Mesendoderm (in vitro differentiated cells): ENCODE measurements at regions not wholly inside any gene's neighbourhood (a gene's known extent, or its start where the extent isn't known, plus 50 kb on each side); places are given as distances from the start of the nearest gene placed in this dataset.

Source experiments
- DNase-seq: peaks from one replicate; pipeline ENCODE4 v3.0.0; 2013
- H2AK5ac ChIP-seq: 2 replicates; pipeline ENCODE4 v1.6.1; 2013; ENCODE audit warnings: low read length, inconsistent platforms
- H2BK120ac ChIP-seq: 2 replicates; pipeline ENCODE4 v1.6.1; 2013; ENCODE audit warnings: low read depth, mild to moderate bottlenecking, low read length, moderate library complexity, mixed read lengths
- H2BK15ac ChIP-seq: replicated peaks from 2 replicates; pipeline ENCODE4 v1.6.1; 2013; ENCODE audit warnings: low read depth, mild to moderate bottlenecking, moderate library complexity
- H2BK5ac ChIP-seq: 2 replicates; pipeline ENCODE4 v1.6.1; 2013; ENCODE audit warnings: low read length, inconsistent platforms
- H3K18ac ChIP-seq: 2 replicates; pipeline ENCODE4 v1.6.1; 2013; ENCODE audit warnings: mild to moderate bottlenecking, low read length, mixed read lengths
- H3K23ac ChIP-seq: one replicate; pipeline ENCODE4 v1.6.1; 2013; ENCODE audit warnings: low read length
- H3K27ac ChIP-seq: 2 replicates; pipeline ENCODE4 v1.5.1; 2013; ENCODE audit warnings: low read depth, mild to moderate bottlenecking, inconsistent platforms, low read length, moderate library complexity
- H3K27me3 ChIP-seq: 2 replicates; pipeline ENCODE4 v1.6.1; 2013; ENCODE audit warnings: low read length, control low read depth, mild to moderate bottlenecking, inconsistent platforms; ENCODE audit not compliant: insufficient read depth, poor library complexity
- H3K36me3 ChIP-seq: 2 replicates; pipeline ENCODE4 v1.6.1; 2013; ENCODE audit warnings: low read length, inconsistent platforms; ENCODE audit not compliant: control insufficient read depth, insufficient read depth
- H3K4ac ChIP-seq: one replicate; pipeline ENCODE4 v1.6.1; 2013; ENCODE audit warnings: low read depth, mild to moderate bottlenecking, low read length, moderate library complexity
- H3K4me1 ChIP-seq: 2 replicates; pipeline ENCODE4 v1.6.1; 2013; ENCODE audit warnings: low read depth, low read length, inconsistent platforms; ENCODE audit not compliant: control insufficient read depth
- H3K4me2 ChIP-seq: 2 replicates; pipeline ENCODE4 v1.6.1; 2013; ENCODE audit warnings: low read length
- H3K4me3 ChIP-seq: 2 replicates; pipeline ENCODE4 v1.5.1; 2013; ENCODE audit warnings: mild to moderate bottlenecking, low read length
- H3K56ac ChIP-seq: one replicate; pipeline ENCODE4 v1.6.1; 2013; ENCODE audit warnings: low read length
- H3K79me1 ChIP-seq: 2 replicates; pipeline ENCODE4 v1.6.1; 2013; ENCODE audit warnings: low read length, inconsistent platforms
- H3K79me2 ChIP-seq: 2 replicates; pipeline ENCODE4 v1.6.1; 2013; ENCODE audit warnings: mild to moderate bottlenecking, low read length; ENCODE audit not compliant: control insufficient read depth, insufficient read depth
- H3K9ac ChIP-seq: 2 replicates; pipeline ENCODE4 v1.6.1; 2013; ENCODE audit warnings: low read length, inconsistent platforms
- H4K5ac ChIP-seq: one replicate; pipeline ENCODE4 v1.6.1; 2013; ENCODE audit warnings: low read length
- H4K8ac ChIP-seq: one replicate; pipeline ENCODE4 v1.6.1; 2013; ENCODE audit warnings: low read depth, mild to moderate bottlenecking, control low read depth, low read length, moderate library complexity
- WGBS: extraction: QIAGEN DNeasy Blood & Tissue Kit; methylation state at CpG from one replicate; pipeline ENCODE4 v1.1.7; 2013; ENCODE audit warnings: low lambda C conversion rate, missing lambda C conversion rate; ENCODE audit not compliant: insufficient coverage; ENCODE audit errors: extremely low coverage; 5-methylcytosine and 5-hydroxymethylcytosine counted together

GRCh38 chr10:6871128-6871527 is 291.1 kb upstream of the PRKCQ start:
- no peaks in the 10 kb centered on the region for H3K36me3 ChIP-seq
- H3K9ac ChIP-seq = no peak overlapping the region
- no peak overlapping the region for H3K4ac ChIP-seq
- no peak overlapping the region for H2BK15ac ChIP-seq
- H2BK5ac ChIP-seq = no peak overlapping the region
- H3K4me2 ChIP-seq = no peak overlapping the region
- no peak overlapping the region for H3K56ac ChIP-seq
- H3K23ac ChIP-seq = no peak overlapping the region
- DNase-seq = no peak
- H3K79me1 ChIP-seq = no peaks in the 10 kb centered on the region
- no peak overlapping the region for H3K18ac ChIP-seq
- no peak overlapping the region for H4K8ac ChIP-seq
- no peaks in the 10 kb centered on the region for H3K79me2 ChIP-seq
- no peak overlapping the region for H2AK5ac ChIP-seq
- H3K27me3 ChIP-seq = no peaks in the 10 kb centered on the region
- no peak overlapping the region for H3K27ac ChIP-seq
- no peak overlapping the region for H4K5ac ChIP-seq
- no peak overlapping the region for H2BK120ac ChIP-seq
- no peaks in the 10 kb centered on the region for H3K4me1 ChIP-seq
- no CpG with 5 or more reads among the region's 10 CpGs for WGBS
- H3K4me3 ChIP-seq = no peak overlapping the region

- Histone ChIP-seq H3K4ac (no peak overlapping the region), H3K18ac (no peak overlapping the region), H4K5ac (no peak overlapping the region), H3K56ac (no peak overlapping the region), H3K27me3 (no peaks in the 10 kb centered on the region), H3K79me1 (no peaks in the 10 kb centered on the region), H3K27ac (no peak overlapping the region), H3K23ac (no peak overlapping the region), H4K8ac (no peak overlapping the region), H3K4me2 (no peak overlapping the region), H3K36me3 (no peaks in the 10 kb centered on the region), H3K4me3 (no peak overlapping the region), H3K4me1 (no peaks in the 10 kb centered on the region), H2BK120ac (no peak overlapping the region), H3K9ac (no peak overlapping the region), H3K79me2 (no peaks in the 10 kb centered on the region), H2BK15ac (no peak overlapping the region), H2AK5ac (no peak overlapping the region), H2BK5ac (no peak overlapping the region)
- no CpG with 5 or more reads among the region's 6 CpGs for WGBS
- no peak for DNase-seq
These were observed 288.1 kb upstream of the PRKCQ start for GRCh38 chr10:6868036-6868725.

GRCh38 chr10:6866757-6867156 is 286.7 kb upstream of the PRKCQ start:
- Histone ChIP-seq H3K27me3 (no peaks in the 10 kb centered on the region), H3K4ac (no peak overlapping the region), H3K23ac (no peak overlapping the region), H3K9ac (no peak overlapping the region), H4K8ac (no peak overlapping the region), H3K79me2 (no peaks in the 10 kb centered on the region), H3K4me2 (no peak overlapping the region), H3K56ac (no peak overlapping the region), H2BK5ac (no peak overlapping the region), H4K5ac (no peak overlapping the region), H3K36me3 (no peaks in the 10 kb centered on the region), H3K79me1 (no peaks in the 10 kb centered on the region), H2AK5ac (no peak overlapping the region), H3K4me1 (no peaks in the 10 kb centered on the region), H2BK120ac (no peak overlapping the region), H3K4me3 (no peak overlapping the region), H2BK15ac (no peak overlapping the region), H3K18ac (no peak overlapping the region), H3K27ac (no peak overlapping the region)
- DNase-seq = no peak
- WGBS = 100% methylated on average over 2 of the region's 2 CpGs

GRCh38 chr10:6864142-6864541 is 284.1 kb upstream of the PRKCQ start:
- H3K79me1 ChIP-seq = no peaks in the 10 kb centered on the region
- no peak overlapping the region for H3K4me3 ChIP-seq
- no peak overlapping the region for H2AK5ac ChIP-seq
- no peak overlapping the region for H3K4ac ChIP-seq
- H2BK120ac ChIP-seq = no peak overlapping the region
- no peak overlapping the region for H2BK15ac ChIP-seq
- H3K18ac ChIP-seq = no peak overlapping the region
- no peak overlapping the region for H2BK5ac ChIP-seq
- no peaks in the 10 kb centered on the region for H3K4me1 ChIP-seq
- H3K79me2 ChIP-seq = no peaks in the 10 kb centered on the region
- no peak overlapping the region for H4K8ac ChIP-seq
- H3K9ac ChIP-seq = no peak overlapping the region
- H3K23ac ChIP-seq = no peak overlapping the region
- WGBS = no CpG with 5 or more reads among the region's 6 CpGs
- H3K4me2 ChIP-seq = no peak overlapping the region
- no peak for DNase-seq
- no peak overlapping the region for H3K27ac ChIP-seq
- no peaks in the 10 kb centered on the region for H3K36me3 ChIP-seq
- no peak overlapping the region for H3K56ac ChIP-seq
- no peak overlapping the region for H4K5ac ChIP-seq
- H3K27me3 ChIP-seq = no peaks in the 10 kb centered on the region

GRCh38 chr10:6863381-6863780 is 283.3 kb upstream of the PRKCQ start:
- Histone ChIP-seq H3K27me3 (no peaks in the 10 kb centered on the region), H3K18ac (no peak overlapping the region), H3K4ac (no peak overlapping the region), H2BK120ac (no peak overlapping the region), H3K36me3 (no peaks in the 10 kb centered on the region), H3K23ac (no peak overlapping the region), H3K79me1 (no peaks in the 10 kb centered on the region), H3K79me2 (no peaks in the 10 kb centered on the region), H4K5ac (no peak overlapping the region), H3K4me3 (no peak overlapping the region), H3K56ac (no peak overlapping the region), H3K4me2 (no peak overlapping the region), H2BK5ac (no peak overlapping the region), H4K8ac (no peak overlapping the region), H2AK5ac (no peak overlapping the region), H3K9ac (no peak overlapping the region), H3K4me1 (no peaks in the 10 kb centered on the region), H3K27ac (no peak overlapping the region), H2BK15ac (no peak overlapping the region)
- no CpG with 5 or more reads among the region's 1 CpG for WGBS
- no peak for DNase-seq

GRCh38 chr10:6850452-6850851 is 270.4 kb upstream of the PRKCQ start:
- H3K4me2 ChIP-seq = no peak overlapping the region
- no peak for DNase-seq
- no peak overlapping the region for H3K27ac ChIP-seq
- WGBS = no CpG with 5 or more reads among the region's 3 CpGs
- no peak overlapping the region for H2BK120ac ChIP-seq
- H3K9ac ChIP-seq = no peak overlapping the region
- H3K4me1 ChIP-seq = no peaks in the 10 kb centered on the region
- no peaks in the 10 kb centered on the region for H3K79me2 ChIP-seq
- no peaks in the 10 kb centered on the region for H3K27me3 ChIP-seq
- no peak overlapping the region for H3K56ac ChIP-seq
- H2BK15ac ChIP-seq = no peak overlapping the region
- no peak overlapping the region for H3K23ac ChIP-seq
- H3K36me3 ChIP-seq = no peaks in the 10 kb centered on the region
- H3K18ac ChIP-seq = no peak overlapping the region
- no peak overlapping the region for H3K4me3 ChIP-seq
- H4K8ac ChIP-seq = no peak overlapping the region
- no peak overlapping the region for H2BK5ac ChIP-seq
- no peaks in the 10 kb centered on the region for H3K79me1 ChIP-seq
- H4K5ac ChIP-seq = no peak overlapping the region
- no peak overlapping the region for H2AK5ac ChIP-seq
- H3K4ac ChIP-seq = no peak overlapping the region
